Upper lobe of left lung (tissue), 4 donors: ENCODE measurements at regions not wholly inside any gene's neighbourhood (a gene's known extent, or its start where the extent isn't known, plus 50 kb on each side); places are given as distances from the start of the nearest gene placed in this dataset.

Experiments used
- CTCF ChIP-seq, 6 experiments: fragments of 450-650 bp in 4 of 6; fragments of 200-600 bp in 2 of 6; sonication (generic) in 2 of 6; IDR thresholded peaks; one replicate each; pipeline ENCODE4 v1.5.1; 2016 to 2019; ENCODE audit warnings: antibody characterized with exemption in 6 of 6
- EP300 ChIP-seq, 4 donors: sonication (generic); formaldehyde crosslinking; IDR thresholded peaks; one replicate each; pipeline ENCODE4 v1.5.1; 2017; ENCODE audit warnings: antibody characterized with exemption in 4 of 4, control low read depth in 2 of 4
- POLR2A ChIP-seq, 4 donors: fragments of 450-650 bp; IDR thresholded peaks; one replicate each; pipeline ENCODE4 v1.5.1; 2016 to 2017; ENCODE audit warnings: antibody characterized with exemption in 4 of 4, mild to moderate bottlenecking in 2 of 4
- POLR2AphosphoS5 ChIP-seq, 2 donors: sonication (generic); formaldehyde crosslinking; IDR thresholded peaks; one replicate each; pipeline ENCODE4 v1.5.1; 2017; ENCODE audit warnings: antibody characterized with exemption in 2 of 2

- TF ChIP-seq CTCF (IDR thresholded peaks at IDR 0.05) (no peak), POLR2AphosphoS5 (IDR thresholded peaks at IDR 0.05) (no peak), POLR2A (IDR thresholded peaks at IDR 0.05) (no peak), EP300 (IDR thresholded peaks at IDR 0.05) (no peak)
These were observed 172.1 kb downstream of the POLR2M start for GRCh38 chr15:57878573-57878972.
